OCI-LY7 (cell line): ENCODE measurements at regions not wholly inside any gene's neighbourhood (a gene's known extent, or its start where the extent isn't known, plus 50 kb on each side); places are given as distances from the start of the nearest gene placed in this dataset.
A peak's percentile ranks its signal among the peaks of the same experiment; 100 is the strongest.
"Not testable (repeated sequence)": the region's sequence is repeated elsewhere in the genome, so short reads cannot be mapped to it uniquely, and the experiment has no call there.

Experiments used
- BruUV-seq: library from RNA; stranded (reverse); fragments of 400-500 nt; replicated peaks from 2 replicates; lab custom pipeline; 2021; lab: Mats Ljungman, UMichigan
- CTCF ChIA-PET: fragments of 300-600 bp; sonication (Branson Sonifier 250); formaldehyde crosslinking; loops from one replicate; lab custom pipeline; 2022; ENCODE audit warnings: antibody characterized with exemption; ENCODE audit not compliant: unreplicated experiment; lab: Charles Lee
- POLR2A ChIA-PET: fragments of 300-600 bp; sonication (Branson Sonifier 250); formaldehyde crosslinking; loops from one replicate; lab custom pipeline; 2022; ENCODE audit warnings: antibody characterized with exemption; lab: Charles Lee
- DNase-seq: peaks from one replicate; pipeline ENCODE4 v3.0.0-alpha.2; 2015; ENCODE audit warnings: low spot score
- H2AFZ ChIP-seq: fragments of 200-600 bp; sonication (generic), shearing (Covaris generic); 2 replicates; pipeline ENCODE4 v1.6.1; 2014; ENCODE audit warnings: mild to moderate bottlenecking, antibody characterized with exemption, low read length, moderate library complexity
- H3K27ac ChIP-seq: fragments of 200-600 bp; sonication (generic); 2 replicates; pipeline ENCODE4 v1.5.1; 2014; ENCODE audit warnings: mixed run types, low read depth, mild to moderate bottlenecking, moderate library complexity, low read length, inconsistent platforms; ENCODE audit not compliant: poor library complexity, severe bottlenecking
- H3K36me3 ChIP-seq: fragments of 200-600 bp; sonication (generic); 2 replicates; pipeline ENCODE4 v1.6.1; 2014; ENCODE audit warnings: mild to moderate bottlenecking, antibody characterized with exemption, low read length, moderate library complexity, mixed read lengths; ENCODE audit not compliant: insufficient read depth
- H3K4me1 ChIP-seq: fragments of 200-600 bp; sonication (generic); 2 replicates; pipeline ENCODE4 v1.5.1; 2014; ENCODE audit warnings: mild to moderate bottlenecking, low read length; ENCODE audit not compliant: insufficient read depth, poor library complexity, severe bottlenecking
- H3K4me2 ChIP-seq: fragments of 200-600 bp; sonication (generic); 2 replicates; pipeline ENCODE4 v1.6.1; 2014; ENCODE audit warnings: mild to moderate bottlenecking, low read length
- H3K4me3 ChIP-seq: fragments of 200-600 bp; sonication (generic); 2 replicates; pipeline ENCODE4 v1.5.1; 2014; ENCODE audit warnings: mild to moderate bottlenecking, low read depth, low read length; ENCODE audit not compliant: poor library complexity, severe bottlenecking
- H3K79me2 ChIP-seq: fragments of 200-600 bp; sonication (generic); 2 replicates; pipeline ENCODE4 v1.6.1; 2016; ENCODE audit warnings: low read depth, mild to moderate bottlenecking, low read length, moderate library complexity, mixed read lengths; ENCODE audit not compliant: insufficient read depth
- H3K9me2 ChIP-seq: fragments of 200-600 bp; sonication (generic); 2 replicates; pipeline ENCODE4 v1.6.1; 2016; ENCODE audit warnings: mild to moderate bottlenecking, low read length, mixed read lengths; ENCODE audit not compliant: insufficient read depth
- H3K9me3 ChIP-seq: fragments of 200-600 bp; sonication (generic); 2 replicates; pipeline ENCODE4 v1.6.1; 2014; ENCODE audit warnings: mild to moderate bottlenecking, mixed run types, low read length, mixed read lengths
- H4K20me1 ChIP-seq: fragments of 200-600 bp; sonication (generic); 2 replicates; pipeline ENCODE4 v1.6.1; 2014; ENCODE audit warnings: mild to moderate bottlenecking, antibody characterized with exemption, low read length, moderate library complexity, mixed read lengths; ENCODE audit not compliant: insufficient read depth
- CTCF ChIP-seq: fragments of 200-600 bp; sonication (generic); conservative IDR thresholded peaks from 2 replicates; pipeline ENCODE4 v1.5.1; 2014; ENCODE audit warnings: mild to moderate bottlenecking, antibody characterized with exemption, low read length, moderate library complexity, mixed read lengths
- EZH2phosphoT487 ChIP-seq: fragments of 200-600 bp; sonication (generic); IDR thresholded peaks from 2 replicates; pipeline ENCODE4 v1.6.1; 2018; ENCODE audit warnings: low read depth, borderline replicate concordance, mild to moderate bottlenecking, mixed run types, antibody characterized with exemption, low read length, moderate library complexity, mixed read lengths
- intact Hi-C: fragments of 100-400 bp; cut with micrococcal nuclease; formaldehyde crosslinking; loops from one replicate; pipeline ENCODE4 v1.10.0; 2022; ENCODE audit not compliant: unreplicated experiment

- ChIA-PET CTCF (no interaction called here), POLR2A (no interaction called here)
- Histone ChIP-seq H3K9me2 (no peaks in the 10 kb centered on the region), H3K36me3 (no peaks in the 10 kb centered on the region), H3K27ac (no peak overlapping the region), H4K20me1 (no peaks in the 10 kb centered on the region), H3K9me3 (no peaks in the 10 kb centered on the region), H2AFZ (no peak overlapping the region), H3K4me2 (no peak overlapping the region), H3K79me2 (no peaks in the 10 kb centered on the region), H3K4me1 (peaks cover 11% of the 10 kb centered on the region), H3K4me3 (no peak overlapping the region)
- intact Hi-C loops: no loop called here
- TF ChIP-seq CTCF (no peak), EZH2phosphoT487 (no peak)
- no TSS peak for BruUV-seq
- DNase-seq: peak; percentile 27
These were observed 173.9 kb downstream of the C9orf50 start for GRCh38 chr9:129446828-129447550.

DNA sequence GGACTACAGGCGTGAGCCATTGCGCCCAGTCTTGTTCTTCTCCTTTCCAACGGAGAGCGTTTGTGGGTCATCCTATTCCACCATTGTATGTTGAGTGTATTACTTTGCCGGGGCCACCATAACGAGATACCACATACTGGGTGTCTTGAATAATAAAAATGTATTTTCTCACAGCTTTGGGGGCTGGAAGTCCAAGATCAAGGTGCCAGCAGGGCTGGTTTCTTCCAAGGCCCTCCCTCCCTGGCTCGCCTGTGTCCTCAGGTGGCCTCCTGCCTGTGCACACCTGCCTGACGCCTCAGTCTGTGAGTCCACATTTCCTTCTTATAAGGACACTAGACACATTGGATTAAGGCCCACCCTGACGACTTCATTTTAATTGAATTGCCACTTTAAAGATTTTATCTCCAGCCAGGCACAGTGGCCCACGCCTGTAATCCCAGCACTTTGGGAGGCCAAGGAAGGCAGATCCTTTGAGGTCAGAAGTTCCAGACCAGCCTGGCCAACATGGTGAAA lies 175.1 kb downstream of the C9orf50 start:
- POLR2A ChIA-PET: interaction anchor here (0.6 kb wide), 1 partner anchor 8 kb away, joined by 3 read pairs; no protein-coding TSS in a partner anchor
- no peak overlapping the region for H3K27ac ChIP-seq

GRCh38 chr9:129443515-129444164 lies 177.3 kb downstream of the C9orf50 start:
- H3K4me2 ChIP-seq, BruUV-seq, H3K9me3 ChIP-seq, H3K27ac ChIP-seq, H2AFZ ChIP-seq, CTCF ChIA-PET, POLR2A ChIA-PET, H3K36me3 ChIP-seq, H3K9me2 ChIP-seq, intact Hi-C loops, H3K79me2 ChIP-seq, H4K20me1 ChIP-seq, H3K4me3 ChIP-seq, DNase-seq: not testable (repeated sequence)
- peaks cover 11% of the 10 kb centered on the region for H3K4me1 ChIP-seq

More for the DNA sequence above, 175.1 kb downstream of the C9orf50 start:
- DNase-seq: no peak
- no peaks in the 10 kb centered on the region for H3K9me2 ChIP-seq
- H3K79me2 ChIP-seq: no peaks in the 10 kb centered on the region
- TF ChIP-seq CTCF (no peak), EZH2phosphoT487 (no peak)
- no peak overlapping the region for H3K4me3 ChIP-seq
- no TSS peak for BruUV-seq
- H3K4me1 ChIP-seq: peaks cover 11% of the 10 kb centered on the region
- H4K20me1 ChIP-seq: no peaks in the 10 kb centered on the region
- no peaks in the 10 kb centered on the region for H3K9me3 ChIP-seq
- no peak overlapping the region for H3K4me2 ChIP-seq
- CTCF ChIA-PET: no interaction called here
- no peaks in the 10 kb centered on the region for H3K36me3 ChIP-seq
- H2AFZ ChIP-seq: no peak overlapping the region
- intact Hi-C loops: no loop called here
